ENCODE measurements at regions not wholly inside any gene's neighbourhood (a gene's known extent, or its start where the extent isn't known, plus 50 kb on each side); places are given as distances from the start of the nearest gene placed in this dataset.

- H3K36me3 ChIP-seq (replicated peaks; ENCODE audit: insufficient read depth, low read depth) = no peaks in the 10 kb centered on the region
- H3K4me3 ChIP-seq = no peak overlapping the region
- 87% methylated on average over 1 of the region's 1 CpG for WGBS (ENCODE audit: low lambda C conversion rate, missing lambda C conversion rate)
- no peak for DNase-seq (ENCODE audit: low spot score)
- no peak overlapping the region for H3K27ac ChIP-seq
- no peak overlapping the region for H2AFZ ChIP-seq
- no peaks in the 10 kb centered on the region for H3K9me3 ChIP-seq (ENCODE audit: low read depth)
- TF ChIP-seq CTCF (IDR thresholded peaks at IDR 0.05; ENCODE audit: poor library complexity) = no peak
- TF ChIP-seq EZH2 (IDR thresholded peaks at IDR 0.05; ENCODE audit: borderline replicate concordance) = no peak
- no peak for TF ChIP-seq EZH2phosphoT487 (IDR thresholded peaks at IDR 0.05; ENCODE audit: low read depth, severe bottlenecking, unreplicated experiment)
- H4K20me1 ChIP-seq (ENCODE audit: insufficient read depth, poor library complexity, severe bottlenecking) = no peaks in the 10 kb centered on the region
- H3K27me3 ChIP-seq = no peaks in the 10 kb centered on the region
- H3K4me2 ChIP-seq = no peak overlapping the region
- no peaks in the 10 kb centered on the region for H3K9me2 ChIP-seq (replicated peaks; ENCODE audit: insufficient read depth)
- H3K4me1 ChIP-seq (ENCODE audit: insufficient read depth) = no peaks in the 10 kb centered on the region
- H3K79me2 ChIP-seq = no peaks in the 10 kb centered on the region
Measured at GRCh38 chr6:92216717-92217116, 1202.6 kb downstream of the EPHA7 start.

GRCh38 chr6:92201618-92202017 is 1217.7 kb downstream of the EPHA7 start:
- Histone ChIP-seq H3K27ac (no peak overlapping the region), H4K20me1 (ENCODE audit: insufficient read depth, poor library complexity, severe bottlenecking) (no peaks in the 10 kb centered on the region), H2AFZ (no peak overlapping the region), H3K4me2 (no peak overlapping the region), H3K36me3 (replicated peaks; ENCODE audit: insufficient read depth, low read depth) (no peaks in the 10 kb centered on the region), H3K27me3 (no peaks in the 10 kb centered on the region), H3K9me3 (ENCODE audit: low read depth) (no peaks in the 10 kb centered on the region), H3K79me2 (no peaks in the 10 kb centered on the region), H3K4me1 (ENCODE audit: insufficient read depth) (no peaks in the 10 kb centered on the region), H3K9me2 (replicated peaks; ENCODE audit: insufficient read depth) (no peaks in the 10 kb centered on the region), H3K4me3 (no peak overlapping the region)
- no peak for DNase-seq (ENCODE audit: low spot score)
- TF ChIP-seq EZH2 (IDR thresholded peaks at IDR 0.05; ENCODE audit: borderline replicate concordance) = no peak
- TF ChIP-seq CTCF (IDR thresholded peaks at IDR 0.05; ENCODE audit: poor library complexity) = no peak
- no peak for TF ChIP-seq EZH2phosphoT487 (IDR thresholded peaks at IDR 0.05; ENCODE audit: low read depth, severe bottlenecking, unreplicated experiment)

DNA sequence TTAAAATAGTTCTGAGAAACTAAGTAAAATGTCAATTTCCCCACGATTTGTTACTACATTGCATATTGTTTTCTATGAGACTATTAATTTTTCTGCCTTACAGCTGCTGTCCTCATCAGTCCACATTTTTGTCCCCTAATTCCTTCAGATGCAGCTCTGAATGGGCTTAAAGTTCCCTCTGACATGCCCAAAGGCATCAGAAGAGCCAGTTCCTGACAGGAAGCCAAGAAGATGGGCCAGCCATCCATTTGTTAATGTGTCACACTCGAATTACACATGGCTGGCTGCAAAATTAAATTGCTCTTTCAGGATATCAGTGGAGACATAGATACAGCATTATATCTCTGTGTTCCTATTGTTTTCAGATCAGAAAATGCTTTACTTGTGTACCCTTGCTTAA is 1223.0 kb downstream of the EPHA7 start:
- Histone ChIP-seq H3K27me3 (no peaks in the 10 kb centered on the region), H3K4me2 (no peak overlapping the region), H3K9me3 (ENCODE audit: low read depth) (no peaks in the 10 kb centered on the region), H3K4me3 (no peak overlapping the region), H3K79me2 (no peaks in the 10 kb centered on the region), H3K27ac (no peak overlapping the region), H2AFZ (no peak overlapping the region), H3K4me1 (ENCODE audit: insufficient read depth) (no peaks in the 10 kb centered on the region), H3K9me2 (replicated peaks; ENCODE audit: insufficient read depth) (no peaks in the 10 kb centered on the region), H3K36me3 (replicated peaks; ENCODE audit: insufficient read depth, low read depth) (no peaks in the 10 kb centered on the region), H4K20me1 (ENCODE audit: insufficient read depth, poor library complexity, severe bottlenecking) (no peaks in the 10 kb centered on the region)
- no peak for DNase-seq (ENCODE audit: low spot score)
- TF ChIP-seq EZH2phosphoT487 (IDR thresholded peaks at IDR 0.05; ENCODE audit: low read depth, severe bottlenecking, unreplicated experiment) (no peak), CTCF (IDR thresholded peaks at IDR 0.05; ENCODE audit: poor library complexity) (no peak), EZH2 (IDR thresholded peaks at IDR 0.05; ENCODE audit: borderline replicate concordance) (no peak)
- 66% methylated on average over 2 of the region's 2 CpGs for WGBS (ENCODE audit: low lambda C conversion rate, missing lambda C conversion rate)

DNA sequence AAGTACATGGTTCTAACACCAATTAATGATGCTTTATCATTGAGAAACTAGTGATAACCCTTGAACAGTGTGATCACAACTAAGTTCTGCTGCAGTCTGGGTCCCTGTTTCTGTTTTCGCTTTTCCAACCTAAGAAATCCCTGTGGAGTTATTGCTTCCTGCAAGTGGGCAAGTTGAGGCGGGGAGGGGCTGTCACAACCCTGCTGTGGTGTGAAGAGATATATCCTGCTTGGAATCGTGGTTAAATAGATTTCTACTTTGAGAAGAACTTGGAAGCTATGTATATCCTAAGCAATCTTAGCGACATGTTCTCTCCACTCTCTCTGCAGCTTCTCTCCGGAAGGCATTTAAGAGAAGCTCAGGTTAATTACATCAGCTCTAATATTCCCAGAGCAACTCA is 1223.6 kb downstream of the EPHA7 start:
- no peaks in the 10 kb centered on the region for H3K9me3 ChIP-seq (ENCODE audit: low read depth)
- no peaks in the 10 kb centered on the region for H3K9me2 ChIP-seq (replicated peaks; ENCODE audit: insufficient read depth)
- H4K20me1 ChIP-seq (ENCODE audit: insufficient read depth, poor library complexity, severe bottlenecking) = no peaks in the 10 kb centered on the region
- H3K79me2 ChIP-seq = no peaks in the 10 kb centered on the region
- H3K4me3 ChIP-seq = no peak overlapping the region
- H3K27me3 ChIP-seq = no peaks in the 10 kb centered on the region
- no peak overlapping the region for H3K4me2 ChIP-seq
- no peak overlapping the region for H2AFZ ChIP-seq
- H3K36me3 ChIP-seq (replicated peaks; ENCODE audit: insufficient read depth, low read depth) = no peaks in the 10 kb centered on the region
- no peak for DNase-seq (ENCODE audit: low spot score)
- WGBS (ENCODE audit: low lambda C conversion rate, missing lambda C conversion rate) = 86% methylated on average over 5 of the region's 5 CpGs
- TF ChIP-seq CTCF (IDR thresholded peaks at IDR 0.05; ENCODE audit: poor library complexity) (no peak), EZH2phosphoT487 (IDR thresholded peaks at IDR 0.05; ENCODE audit: low read depth, severe bottlenecking, unreplicated experiment) (no peak), EZH2 (IDR thresholded peaks at IDR 0.05; ENCODE audit: borderline replicate concordance) (no peak)
- H3K27ac ChIP-seq = no peak overlapping the region
- H3K4me1 ChIP-seq (ENCODE audit: insufficient read depth) = no peaks in the 10 kb centered on the region

Data from hepatocyte (in vitro differentiated cells).